IMR-90 (cell line): ENCODE measurements at regions not wholly inside any gene's neighbourhood (a gene's known extent, or its start where the extent isn't known, plus 50 kb on each side); places are given as distances from the start of the nearest gene placed in this dataset.

Experiments used
- CEBPB ChIP-seq: IDR thresholded peaks from 2 replicates; pipeline ENCODE4 v1.6.1; 2012; ENCODE audit warnings: low read depth, low read length, improper control_type of control experiment
- POLR2A ChIP-seq: IDR thresholded peaks from 2 replicates; pipeline ENCODE4 v1.6.1; 2012; ENCODE audit warnings: mild to moderate bottlenecking, low read depth, low read length
- RAD21 ChIP-seq: IDR thresholded peaks from 2 replicates; pipeline ENCODE4 v1.6.1; 2012; ENCODE audit warnings: low read length, improper control_type of control experiment
- RCOR1 ChIP-seq: IDR thresholded peaks from 2 replicates; pipeline ENCODE4 v1.6.1; 2012; ENCODE audit warnings: mild to moderate bottlenecking, low read length, improper control_type of control experiment; ENCODE audit not compliant: insufficient replicate concordance
- SMC3 ChIP-seq: fragments of 150-350 bp; IDR thresholded peaks from 2 replicates; pipeline ENCODE4 v1.6.1; 2016; ENCODE audit warnings: low read depth, mild to moderate bottlenecking, antibody characterized with exemption, low read length, moderate library complexity
- TF ChIP-seq, protein P1 (sequence below): conservative IDR thresholded peaks from 2 replicates; pipeline ENCODE4 v1.5.1; 2012; ENCODE audit warnings: mild to moderate bottlenecking, low read depth, low read length, improper control_type of control experiment

DNA sequence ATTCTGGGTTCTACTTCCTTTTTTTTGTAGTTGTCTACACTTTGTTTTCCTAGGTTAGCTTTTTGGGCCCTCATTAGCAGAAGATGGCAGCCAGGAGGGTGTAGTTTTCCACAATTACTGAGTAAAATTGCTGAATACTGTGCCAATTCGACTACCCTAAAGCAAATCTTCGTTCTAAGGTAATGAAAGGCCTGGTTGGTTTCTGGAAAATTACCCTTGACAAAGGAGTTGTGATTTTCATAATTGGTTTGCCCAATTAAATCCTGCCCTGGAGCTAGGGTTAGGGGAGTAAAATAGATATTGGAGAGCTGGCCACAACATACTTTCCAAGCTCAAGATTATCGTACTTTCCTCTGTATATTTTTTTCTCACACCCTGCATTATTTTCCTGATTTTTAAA lies 293.0 kb downstream of the OXSM start:
- TF ChIP-seq, protein P1, sequence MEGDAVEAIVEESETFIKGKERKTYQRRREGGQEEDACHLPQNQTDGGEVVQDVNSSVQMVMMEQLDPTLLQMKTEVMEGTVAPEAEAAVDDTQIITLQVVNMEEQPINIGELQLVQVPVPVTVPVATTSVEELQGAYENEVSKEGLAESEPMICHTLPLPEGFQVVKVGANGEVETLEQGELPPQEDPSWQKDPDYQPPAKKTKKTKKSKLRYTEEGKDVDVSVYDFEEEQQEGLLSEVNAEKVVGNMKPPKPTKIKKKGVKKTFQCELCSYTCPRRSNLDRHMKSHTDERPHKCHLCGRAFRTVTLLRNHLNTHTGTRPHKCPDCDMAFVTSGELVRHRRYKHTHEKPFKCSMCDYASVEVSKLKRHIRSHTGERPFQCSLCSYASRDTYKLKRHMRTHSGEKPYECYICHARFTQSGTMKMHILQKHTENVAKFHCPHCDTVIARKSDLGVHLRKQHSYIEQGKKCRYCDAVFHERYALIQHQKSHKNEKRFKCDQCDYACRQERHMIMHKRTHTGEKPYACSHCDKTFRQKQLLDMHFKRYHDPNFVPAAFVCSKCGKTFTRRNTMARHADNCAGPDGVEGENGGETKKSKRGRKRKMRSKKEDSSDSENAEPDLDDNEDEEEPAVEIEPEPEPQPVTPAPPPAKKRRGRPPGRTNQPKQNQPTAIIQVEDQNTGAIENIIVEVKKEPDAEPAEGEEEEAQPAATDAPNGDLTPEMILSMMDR: no peak
- TF ChIP-seq POLR2A (no peak), CEBPB (no peak), RCOR1 (no peak), SMC3 (no peak), RAD21 (no peak)
